ENCODE measurements at regions not wholly inside any gene's neighbourhood (a gene's known extent, or its start where the extent isn't known, plus 50 kb on each side); places are given as distances from the start of the nearest gene placed in this dataset.
A peak's percentile ranks its signal among the peaks of the same experiment; 100 is the strongest.
"Not testable (repeated sequence)": the region's sequence is repeated elsewhere in the genome, so short reads cannot be mapped to it uniquely, and the experiment has no call there.

DNA sequence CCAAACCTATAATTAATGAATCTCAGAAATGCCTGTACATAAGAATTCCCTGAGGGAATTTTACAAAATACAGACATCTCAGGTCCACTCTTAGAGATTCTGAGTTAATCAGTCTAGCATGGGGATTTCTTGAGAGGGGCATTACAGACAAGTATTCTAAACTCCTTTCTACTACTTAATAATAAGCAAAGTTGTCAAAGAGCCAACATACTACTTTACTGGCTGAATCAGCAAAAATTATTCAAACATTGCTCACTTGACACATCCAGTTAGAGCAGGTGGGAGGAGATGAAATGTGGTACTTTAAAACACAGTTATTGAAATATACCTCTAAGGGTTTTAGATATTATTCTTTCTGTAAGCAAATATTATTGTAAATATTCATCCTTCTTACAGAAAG, 1164.7 kb downstream of the CDY2B start:
- no peak for DNase-seq

- no peak for DNase-seq
Observed at GRCh38 chrY:16673102-16673787, 1206.8 kb downstream of the CDY2B start.

DNA sequence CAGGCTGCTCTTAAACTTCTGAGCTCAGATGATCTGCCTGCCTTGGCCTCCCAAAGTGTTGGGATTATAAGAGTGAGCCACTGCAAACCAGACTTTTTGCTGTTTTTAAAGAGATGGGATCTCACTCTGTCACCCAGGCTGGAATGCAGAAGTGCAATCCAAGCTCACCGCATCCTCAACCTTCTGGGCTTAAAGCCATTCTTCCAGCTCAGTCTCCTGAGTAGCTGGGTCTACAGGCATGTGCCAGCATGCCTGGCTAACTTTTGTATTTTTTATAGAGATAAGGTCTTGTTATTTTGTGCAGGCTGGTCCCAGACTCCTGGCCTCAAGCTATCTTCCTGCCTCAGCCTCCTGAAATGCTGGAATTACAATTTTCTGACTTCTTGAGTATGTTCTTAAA, 1211.6 kb downstream of the CDY2B start:
- no peak for DNase-seq

DNA sequence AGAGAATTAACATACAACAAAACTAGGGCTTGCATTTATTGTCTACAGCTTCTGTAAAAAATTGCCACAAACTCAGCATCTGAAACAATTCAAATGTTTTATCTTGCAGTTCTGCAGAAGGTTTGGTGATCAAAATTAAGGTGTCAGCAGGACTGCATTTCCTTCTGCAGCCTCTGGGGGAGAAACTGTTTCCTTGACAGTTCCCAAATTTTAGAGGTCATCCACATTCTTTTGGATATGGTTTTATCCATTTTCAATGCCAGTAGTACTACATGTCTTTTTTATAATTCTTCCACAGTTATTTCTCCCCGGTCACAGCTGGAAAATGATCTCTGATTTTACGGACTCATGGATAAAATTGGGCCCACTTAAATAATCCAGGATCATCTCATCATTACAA, 1217.3 kb downstream of the CDY2B start:
- DNase-seq = no peak

DNA sequence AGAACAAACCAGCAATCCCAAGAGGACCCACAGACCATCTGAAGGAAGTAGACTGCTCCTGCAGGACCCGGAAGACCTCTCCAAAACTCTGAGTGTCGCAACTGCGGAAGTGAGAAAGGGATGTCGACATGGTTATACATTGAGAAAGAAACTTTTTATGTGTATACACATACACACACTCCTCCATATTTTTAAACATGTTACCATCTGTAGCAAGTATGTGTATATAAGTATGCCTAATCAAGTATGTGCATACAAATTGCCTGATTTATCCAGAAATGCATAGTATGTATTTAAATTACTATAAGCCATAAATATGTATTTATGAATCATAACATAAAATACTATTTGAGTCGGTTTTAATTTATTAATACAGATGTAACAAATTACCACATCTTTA, 1220.7 kb downstream of the CDY2B start:
- DNase-seq = no peak

GRCh38 chrY:16653971-16654370, 1226.0 kb downstream of the CDY2B start:
- DNase-seq = no peak

DNA sequence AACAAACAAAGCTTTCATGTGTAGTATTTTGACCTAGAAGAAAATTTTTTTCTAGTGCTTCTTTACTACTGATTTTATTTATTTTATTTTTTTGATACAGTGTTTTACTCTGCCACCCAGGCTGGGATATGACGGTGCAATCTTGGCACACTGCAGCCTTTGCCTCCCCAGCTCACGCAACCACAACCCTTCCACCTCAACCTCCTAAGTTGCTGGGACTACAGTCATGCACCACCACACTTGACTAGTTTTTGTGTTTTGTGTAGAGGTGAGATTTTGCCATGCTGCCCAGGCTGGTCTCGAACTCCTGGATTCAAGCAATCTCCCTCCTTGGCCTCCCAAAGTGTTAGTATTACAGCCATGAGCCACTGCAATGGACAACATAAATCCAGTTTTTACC, 1234.0 kb downstream of the CDY2B start:
- no peak for DNase-seq

DNA sequence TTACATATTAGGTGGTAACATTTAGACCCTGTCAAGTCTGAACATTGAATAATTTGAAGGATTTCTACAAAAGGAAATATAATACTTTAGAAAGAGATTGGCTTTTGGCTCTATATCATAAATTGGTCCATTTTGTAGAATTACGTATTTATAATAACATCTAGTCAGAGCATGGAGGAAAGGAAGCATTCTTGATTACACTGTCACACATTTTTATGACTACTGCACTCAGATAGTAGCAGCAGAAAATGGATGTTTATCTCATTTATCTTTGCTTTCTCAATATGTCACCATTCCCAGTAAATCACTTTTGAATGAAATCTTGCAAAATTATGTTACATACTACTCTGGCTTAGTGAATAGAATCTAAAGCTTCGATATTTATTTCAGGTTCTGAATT, 1234.6 kb downstream of the CDY2B start:
- no peak for DNase-seq

DNA sequence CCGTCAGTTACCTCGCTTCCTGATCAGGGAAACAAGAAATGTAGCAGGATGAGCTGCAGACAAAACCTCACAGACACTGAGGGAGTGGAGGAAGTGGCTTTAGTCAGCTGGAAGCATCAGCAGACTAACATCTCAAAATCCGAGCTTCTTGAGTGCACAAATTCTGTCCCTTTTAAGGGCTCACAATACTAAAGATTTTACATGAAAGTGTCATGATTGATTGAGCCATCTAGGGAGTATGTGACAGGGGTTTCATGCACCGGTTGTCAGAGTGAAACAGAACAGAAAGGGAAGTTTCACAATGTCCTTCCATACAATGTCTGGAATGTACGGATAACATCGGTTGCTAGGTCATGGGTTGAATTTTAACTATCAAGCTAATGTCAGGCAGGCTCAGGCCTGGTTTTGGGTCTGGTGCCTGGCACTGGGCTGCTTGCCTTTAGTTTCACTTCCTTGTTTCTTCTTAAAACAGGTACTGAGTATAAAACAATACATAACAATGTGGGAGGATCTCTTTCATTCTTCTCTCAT, 1235.7 kb downstream of the CDY2B start:
- DNase-seq = no peak

- peak in 15 of 58 donors; percentile 0 to 3 (median 0) for DNase-seq
Observed at GRCh38 chrY:16639777-16640176, 1240.2 kb downstream of the CDY2B start.

- DNase-seq = not testable (repeated sequence)
Observed at GRCh38 chrY:16638743-16639142, 1241.3 kb downstream of the CDY2B start.

DNA sequence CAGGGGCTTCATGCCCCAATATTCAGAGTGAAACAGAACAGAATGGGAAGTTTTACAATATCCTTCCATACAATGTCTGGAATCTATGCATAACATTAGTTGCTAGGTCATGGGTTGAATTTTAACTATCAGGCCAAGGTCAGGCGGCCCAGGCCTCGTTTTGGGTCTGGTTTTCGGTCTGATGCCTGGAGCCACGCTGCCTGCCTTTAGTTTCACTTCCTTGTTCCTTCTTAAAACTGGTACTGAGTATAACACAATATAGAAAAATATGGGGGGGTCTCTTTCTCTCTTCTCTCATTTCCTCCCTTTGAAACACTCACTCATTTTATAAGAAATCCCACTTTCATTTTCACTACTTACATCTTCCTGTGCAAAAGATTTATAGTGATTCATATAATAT, 1243.8 kb downstream of the CDY2B start:
- DNase-seq = no peak

DNA sequence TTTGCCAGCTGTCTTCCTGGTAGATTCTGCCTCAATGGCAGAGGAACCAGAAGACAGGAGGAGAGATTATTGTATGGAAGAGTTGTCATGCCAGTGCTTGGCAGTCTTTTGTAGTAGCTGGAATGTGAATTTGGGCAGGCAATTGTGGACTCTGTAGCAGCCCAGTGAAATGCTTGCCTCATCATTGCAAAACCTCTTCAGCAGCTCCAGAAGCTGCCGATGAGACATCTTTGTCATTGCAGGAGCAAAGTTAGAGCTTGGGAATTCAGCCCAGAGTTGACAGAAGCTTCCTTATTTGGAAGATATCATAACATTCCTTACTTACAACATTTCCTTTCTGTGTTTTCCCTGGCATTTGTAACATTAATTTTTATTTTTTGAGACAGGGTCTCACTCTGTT, 1250.9 kb downstream of the CDY2B start:
- no peak for DNase-seq

- DNase-seq = no peak
Observed at GRCh38 chrY:16627122-16627521, 1252.9 kb downstream of the CDY2B start.

GRCh38 chrY:16616201-16616975, 1263.6 kb downstream of the CDY2B start:
- DNase-seq = no peak

DNA sequence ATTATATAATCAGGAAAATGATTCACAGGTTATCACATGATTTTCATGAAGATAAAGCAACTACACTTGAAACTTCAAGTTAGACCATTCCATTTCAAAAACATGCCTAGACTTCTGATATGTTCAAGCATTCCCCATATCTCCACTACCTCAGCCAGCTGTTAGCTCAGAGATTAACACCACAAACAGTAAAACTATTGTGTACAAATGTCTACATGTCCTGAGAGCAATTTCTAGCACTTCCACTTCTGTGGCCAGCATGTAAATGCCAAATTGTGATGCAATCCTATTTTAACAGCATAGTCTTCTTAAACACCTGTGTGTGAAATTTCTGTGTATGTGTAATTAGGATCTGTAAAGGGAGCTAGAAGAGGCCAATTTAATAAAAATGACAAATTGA, 1271.3 kb downstream of the CDY2B start:
- DNase-seq = no peak

DNA sequence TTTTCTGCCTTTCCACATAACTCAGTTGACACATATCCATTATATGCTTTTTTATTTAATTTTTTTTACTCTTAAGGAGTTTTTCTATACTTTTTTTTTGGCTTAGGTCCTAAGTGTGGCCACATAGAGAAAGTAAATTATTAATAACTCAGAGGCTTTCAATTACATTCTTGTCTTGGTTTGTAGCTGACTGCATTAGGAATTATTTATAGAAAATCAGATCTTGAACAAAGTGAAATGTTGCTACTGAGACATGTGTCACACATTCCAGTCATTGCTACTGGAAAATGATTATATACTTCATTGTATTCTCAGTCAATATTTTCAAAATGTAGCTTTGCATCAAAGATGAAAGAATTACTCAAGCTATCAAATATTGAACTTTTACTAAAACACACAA, 1277.9 kb downstream of the CDY2B start:
- no peak for DNase-seq

- DNase-seq = no peak
Observed at GRCh38 chrY:16601626-16602025, 1278.4 kb downstream of the CDY2B start.

- DNase-seq = no peak
Observed at GRCh38 chrY:16572061-16572460, 1308.0 kb downstream of the CDY2B start.

- no peak for DNase-seq
Observed at GRCh38 chrY:16562491-16562890, 1317.5 kb downstream of the CDY2B start.

DNA sequence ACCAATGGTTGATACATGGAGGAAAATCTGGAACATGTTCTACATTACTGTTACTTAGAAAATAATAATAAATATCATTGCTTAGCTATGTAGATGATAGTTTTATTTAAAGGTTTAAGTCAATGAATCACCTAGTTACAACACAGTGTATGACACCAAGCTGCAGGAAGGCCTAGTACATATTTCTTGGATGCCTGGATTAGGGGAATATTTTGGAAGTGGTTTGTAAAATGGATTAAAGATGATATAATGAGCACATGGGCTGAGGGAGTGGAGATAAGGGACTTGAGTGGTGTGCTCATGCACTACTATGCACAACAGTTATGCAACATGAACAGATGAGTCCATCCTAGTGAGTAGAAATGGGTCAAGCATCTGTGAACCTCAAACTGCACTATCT, 1358.0 kb downstream of the CDY2B start:
- DNase-seq = no peak

GRCh38 chrY:16502733-16503214, 1377.2 kb downstream of the CDY2B start:
- no peak for DNase-seq

GRCh38 chrY:16490706-16491105, 1389.3 kb downstream of the CDY2B start:
- no peak for DNase-seq
